ENCODE measurements at regions not wholly inside any gene's neighbourhood (a gene's known extent, or its start where the extent isn't known, plus 50 kb on each side); places are given as distances from the start of the nearest gene placed in this dataset.

- DNase-seq, result no peak
- no peak overlapping the region for H3K4me3 ChIP-seq (ENCODE audit: low read depth in 1 of 2, low read length in 2 of 2)
- no peak overlapping the region for H3K4me2 ChIP-seq (ENCODE audit: insufficient read depth, low read length)
- no peak overlapping the region for H2AFZ ChIP-seq (ENCODE audit: low read depth, low read length)
- TF ChIP-seq EZH2 (IDR thresholded peaks at IDR 0.05; ENCODE audit: borderline replicate concordance, low read depth, low read length, severe bottlenecking) (no peak), CTCF (IDR thresholded peaks at IDR 0.05; ENCODE audit: borderline replicate concordance, extremely low read depth, low read length, poor library complexity, severe bottlenecking) (no peak)
- H3K4me1 ChIP-seq (ENCODE audit: insufficient read depth, low read length), result no peaks in the 10 kb centered on the region
- H3K79me2 ChIP-seq (ENCODE audit: insufficient read depth, low read length), result no peaks in the 10 kb centered on the region
- no peaks in the 10 kb centered on the region for H3K36me3 ChIP-seq (ENCODE audit: insufficient read depth, low read length)
- H4K20me1 ChIP-seq (ENCODE audit: insufficient read depth, low read length), result no peaks in the 10 kb centered on the region
- H3K9me3 ChIP-seq (ENCODE audit: insufficient read depth, low read length, severe bottlenecking), result no peaks in the 10 kb centered on the region
- no peak overlapping the region for H3K27ac ChIP-seq (ENCODE audit: low read length)
- H3K9ac ChIP-seq (ENCODE audit: low read depth, low read length), result no peak overlapping the region
- no peaks in the 10 kb centered on the region for H3K27me3 ChIP-seq (ENCODE audit: insufficient read depth, low read length, poor library complexity)
- no peak for ATAC-seq (ENCODE audit: insufficient read depth, low read depth)
These were observed 697.8 kb downstream of the LRRIQ3 start for GRCh38 chr1:73500154-73500553.

GRCh38 chr1:73499671-73500070 is 698.3 kb downstream of the LRRIQ3 start:
- H3K9me3 ChIP-seq (ENCODE audit: insufficient read depth, low read length, severe bottlenecking), result no peaks in the 10 kb centered on the region
- no peaks in the 10 kb centered on the region for H3K36me3 ChIP-seq (ENCODE audit: insufficient read depth, low read length)
- no peak for DNase-seq
- H3K4me2 ChIP-seq (ENCODE audit: insufficient read depth, low read length), result no peak overlapping the region
- no peak for TF ChIP-seq EZH2 (IDR thresholded peaks at IDR 0.05; ENCODE audit: borderline replicate concordance, low read depth, low read length, severe bottlenecking)
- TF ChIP-seq CTCF (IDR thresholded peaks at IDR 0.05; ENCODE audit: borderline replicate concordance, extremely low read depth, low read length, poor library complexity, severe bottlenecking), result no peak
- no peaks in the 10 kb centered on the region for H3K4me1 ChIP-seq (ENCODE audit: insufficient read depth, low read length)
- no peak overlapping the region for H2AFZ ChIP-seq (ENCODE audit: low read depth, low read length)
- no peak overlapping the region for H3K9ac ChIP-seq (ENCODE audit: low read depth, low read length)
- no peaks in the 10 kb centered on the region for H4K20me1 ChIP-seq (ENCODE audit: insufficient read depth, low read length)
- no peak overlapping the region for H3K27ac ChIP-seq (ENCODE audit: low read length)
- H3K27me3 ChIP-seq (ENCODE audit: insufficient read depth, low read length, poor library complexity), result no peaks in the 10 kb centered on the region
- H3K79me2 ChIP-seq (ENCODE audit: insufficient read depth, low read length), result no peaks in the 10 kb centered on the region
- no peak overlapping the region for H3K4me3 ChIP-seq (ENCODE audit: low read depth in 1 of 2, low read length in 2 of 2)
- no peak for ATAC-seq (ENCODE audit: insufficient read depth, low read depth)

- ATAC-seq (ENCODE audit: insufficient read depth, low read depth), result no peak
- Histone ChIP-seq H3K36me3 (ENCODE audit: insufficient read depth, low read length) (no peaks in the 10 kb centered on the region), H3K4me3 (ENCODE audit: low read depth in 1 of 2, low read length in 2 of 2) (no peak overlapping the region), H3K9ac (ENCODE audit: low read depth, low read length) (no peak overlapping the region), H3K79me2 (ENCODE audit: insufficient read depth, low read length) (no peaks in the 10 kb centered on the region), H3K4me2 (ENCODE audit: insufficient read depth, low read length) (no peak overlapping the region), H3K9me3 (ENCODE audit: insufficient read depth, low read length, severe bottlenecking) (no peaks in the 10 kb centered on the region), H3K27ac (ENCODE audit: low read length) (no peak overlapping the region), H3K4me1 (ENCODE audit: insufficient read depth, low read length) (no peaks in the 10 kb centered on the region), H3K27me3 (ENCODE audit: insufficient read depth, low read length, poor library complexity) (no peaks in the 10 kb centered on the region), H2AFZ (ENCODE audit: low read depth, low read length) (no peak overlapping the region), H4K20me1 (ENCODE audit: insufficient read depth, low read length) (no peaks in the 10 kb centered on the region)
- TF ChIP-seq EZH2 (IDR thresholded peaks at IDR 0.05; ENCODE audit: borderline replicate concordance, low read depth, low read length, severe bottlenecking) (no peak), CTCF (IDR thresholded peaks at IDR 0.05; ENCODE audit: borderline replicate concordance, extremely low read depth, low read length, poor library complexity, severe bottlenecking) (no peak)
- DNase-seq, result no peak
These were observed 706.4 kb downstream of the LRRIQ3 start for GRCh38 chr1:73491621-73492020.

DNA sequence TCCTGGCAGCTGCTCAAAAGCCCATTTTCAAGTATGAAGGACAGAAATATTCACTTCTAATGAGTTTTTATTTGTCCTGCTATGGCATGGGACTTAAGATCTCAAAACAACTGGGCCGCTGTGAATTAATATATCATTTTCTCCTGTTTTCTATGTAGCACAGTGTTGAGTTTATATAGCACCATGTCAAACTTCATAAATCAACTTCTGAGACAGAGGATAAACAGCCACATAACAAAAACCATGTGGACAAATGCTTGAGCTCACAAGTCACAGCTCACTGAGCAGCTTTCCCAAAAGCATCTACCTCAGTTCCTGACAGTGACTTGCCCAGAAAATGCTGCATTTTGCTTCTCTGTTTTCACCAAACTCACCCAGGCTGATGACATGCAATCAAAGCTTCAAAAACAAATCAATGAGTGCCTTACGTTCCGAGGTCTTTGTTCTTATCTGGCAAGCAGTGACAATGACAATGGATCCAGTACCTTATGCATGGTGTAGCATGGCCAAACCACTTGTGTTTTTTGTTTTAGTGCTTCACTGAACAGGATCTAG is 722.6 kb downstream of the LRRIQ3 start:
- no peaks in the 10 kb centered on the region for H3K27me3 ChIP-seq (ENCODE audit: insufficient read depth, low read length, poor library complexity)
- no peak overlapping the region for H2AFZ ChIP-seq (ENCODE audit: low read depth, low read length)
- no peak overlapping the region for H3K27ac ChIP-seq (ENCODE audit: low read length)
- no peaks in the 10 kb centered on the region for H3K4me1 ChIP-seq (ENCODE audit: insufficient read depth, low read length)
- no peaks in the 10 kb centered on the region for H3K36me3 ChIP-seq (ENCODE audit: insufficient read depth, low read length)
- no peaks in the 10 kb centered on the region for H3K79me2 ChIP-seq (ENCODE audit: insufficient read depth, low read length)
- no peak for TF ChIP-seq EZH2 (IDR thresholded peaks at IDR 0.05; ENCODE audit: borderline replicate concordance, low read depth, low read length, severe bottlenecking)
- no peak for TF ChIP-seq CTCF (IDR thresholded peaks at IDR 0.05; ENCODE audit: borderline replicate concordance, extremely low read depth, low read length, poor library complexity, severe bottlenecking)
- H3K4me3 ChIP-seq (ENCODE audit: low read depth in 1 of 2, low read length in 2 of 2), result no peak overlapping the region
- H3K9ac ChIP-seq (ENCODE audit: low read depth, low read length), result no peak overlapping the region
- H4K20me1 ChIP-seq (ENCODE audit: insufficient read depth, low read length), result no peaks in the 10 kb centered on the region
- no peak overlapping the region for H3K4me2 ChIP-seq (ENCODE audit: insufficient read depth, low read length)
- ATAC-seq (ENCODE audit: insufficient read depth, low read depth), result no peak
- no peak for DNase-seq
- H3K9me3 ChIP-seq (ENCODE audit: insufficient read depth, low read length, severe bottlenecking), result no peaks in the 10 kb centered on the region
